ENCODE measurements at regions not wholly inside any gene's neighbourhood (a gene's known extent, or its start where the extent isn't known, plus 50 kb on each side); places are given as distances from the start of the nearest gene placed in this dataset.

- no peaks in the 10 kb centered on the region for H3K36me3 ChIP-seq (ENCODE audit: control insufficient read depth, low read depth, low read length)
- H3K9me3 ChIP-seq (ENCODE audit: control insufficient read depth, low read depth, low read length), result no peaks in the 10 kb centered on the region
- no peaks in the 10 kb centered on the region for H3K27me3 ChIP-seq (ENCODE audit: control insufficient read depth, insufficient read depth, low read length)
- H3K4me3 ChIP-seq (ENCODE audit: low read length), result no peak overlapping the region
- no peaks in the 10 kb centered on the region for H3K4me1 ChIP-seq (ENCODE audit: control insufficient read depth, low read depth, low read length)
- no peak overlapping the region for H3K9ac ChIP-seq (ENCODE audit: low read length)
- H3K27ac ChIP-seq (ENCODE audit: low read length), result no peak overlapping the region
Observed at GRCh38 chr4:135718019-135718418, 1516.4 kb upstream of the PABPC4L start.

GRCh38 chr4:135705343-135705742 lies 1503.8 kb upstream of the PABPC4L start:
- no peaks in the 10 kb centered on the region for H3K36me3 ChIP-seq (ENCODE audit: control insufficient read depth, low read depth, low read length)
- H3K27me3 ChIP-seq (ENCODE audit: control insufficient read depth, insufficient read depth, low read length), result no peaks in the 10 kb centered on the region
- no peaks in the 10 kb centered on the region for H3K4me1 ChIP-seq (ENCODE audit: control insufficient read depth, low read depth, low read length)
- H3K27ac ChIP-seq (ENCODE audit: low read length), result no peak overlapping the region
- no peak overlapping the region for H3K4me3 ChIP-seq (ENCODE audit: low read length)
- H3K9me3 ChIP-seq (ENCODE audit: control insufficient read depth, low read depth, low read length), result no peaks in the 10 kb centered on the region
- no peak overlapping the region for H3K9ac ChIP-seq (ENCODE audit: low read length)

GRCh38 chr4:135694066-135694465 lies 1492.5 kb upstream of the PABPC4L start:
- H3K4me1 ChIP-seq (ENCODE audit: control insufficient read depth, low read depth, low read length), result no peaks in the 10 kb centered on the region
- no peaks in the 10 kb centered on the region for H3K36me3 ChIP-seq (ENCODE audit: control insufficient read depth, low read depth, low read length)
- H3K27ac ChIP-seq (ENCODE audit: low read length), result no peak overlapping the region
- H3K27me3 ChIP-seq (ENCODE audit: control insufficient read depth, insufficient read depth, low read length), result no peaks in the 10 kb centered on the region
- no peaks in the 10 kb centered on the region for H3K9me3 ChIP-seq (ENCODE audit: control insufficient read depth, low read depth, low read length)
- no peak overlapping the region for H3K9ac ChIP-seq (ENCODE audit: low read length)
- no peak overlapping the region for H3K4me3 ChIP-seq (ENCODE audit: low read length)

- Histone ChIP-seq H3K9me3 (ENCODE audit: control insufficient read depth, low read depth, low read length) (no peaks in the 10 kb centered on the region), H3K27me3 (ENCODE audit: control insufficient read depth, insufficient read depth, low read length) (no peaks in the 10 kb centered on the region), H3K36me3 (ENCODE audit: control insufficient read depth, low read depth, low read length) (no peaks in the 10 kb centered on the region), H3K9ac (ENCODE audit: low read length) (no peak overlapping the region), H3K27ac (ENCODE audit: low read length) (no peak overlapping the region), H3K4me1 (ENCODE audit: control insufficient read depth, low read depth, low read length) (no peaks in the 10 kb centered on the region), H3K4me3 (ENCODE audit: low read length) (no peak overlapping the region)
Observed at GRCh38 chr4:135684001-135684400, 1482.4 kb upstream of the PABPC4L start.

GRCh38 chr4:135672202-135672601 lies 1470.6 kb upstream of the PABPC4L start:
- Histone ChIP-seq H3K9ac (ENCODE audit: low read length) (no peak overlapping the region), H3K36me3 (ENCODE audit: control insufficient read depth, low read depth, low read length) (no peaks in the 10 kb centered on the region), H3K27me3 (ENCODE audit: control insufficient read depth, insufficient read depth, low read length) (no peaks in the 10 kb centered on the region)

GRCh38 chr4:135670548-135670947 lies 1469.0 kb upstream of the PABPC4L start:
- Histone ChIP-seq H3K9ac (ENCODE audit: low read length) (no peak overlapping the region), H3K27me3 (ENCODE audit: control insufficient read depth, insufficient read depth, low read length) (no peaks in the 10 kb centered on the region), H3K27ac (ENCODE audit: low read length) (no peak overlapping the region), H3K36me3 (ENCODE audit: control insufficient read depth, low read depth, low read length) (no peaks in the 10 kb centered on the region), H3K9me3 (ENCODE audit: control insufficient read depth, low read depth, low read length) (no peaks in the 10 kb centered on the region), H3K4me1 (ENCODE audit: control insufficient read depth, low read depth, low read length) (no peaks in the 10 kb centered on the region), H3K4me3 (ENCODE audit: low read length) (no peak overlapping the region)

More at GRCh38 chr4:135672202-135672601, 1470.6 kb upstream of the PABPC4L start:
- no peak overlapping the region for H3K27ac ChIP-seq (ENCODE audit: low read length)
- no peaks in the 10 kb centered on the region for H3K4me1 ChIP-seq (ENCODE audit: control insufficient read depth, low read depth, low read length)
- no peaks in the 10 kb centered on the region for H3K9me3 ChIP-seq (ENCODE audit: control insufficient read depth, low read depth, low read length)
- no peak overlapping the region for H3K4me3 ChIP-seq (ENCODE audit: low read length)
